Retinal pigment epithelial cell (primary cell): ENCODE measurements at regions not wholly inside any gene's neighbourhood (a gene's known extent, or its start where the extent isn't known, plus 50 kb on each side); places are given as distances from the start of the nearest gene placed in this dataset.

Experiments
- DNase-seq: peaks from one replicate; pipeline ENCODE4 v3.0.0-alpha.2; 2010; ENCODE audit warnings: low read depth
- H3K4me3 ChIP-seq: 2 replicates; pipeline ENCODE4 v1.5.1; 2011; ENCODE audit warnings: mild to moderate bottlenecking, low read length, control low read depth, moderate library complexity
- CTCF ChIP-seq: conservative IDR thresholded peaks from 2 replicates; pipeline ENCODE4 v1.5.1; 2011; ENCODE audit warnings: low read depth, low read length, control low read depth, inconsistent platforms

- H3K4me3 ChIP-seq: no peak overlapping the region
- no peak for TF ChIP-seq CTCF
These were observed 216.1 kb downstream of the QKI start for GRCh38 chr6:163630572-163630971.

GRCh38 chr6:163630096-163630495 lies 215.6 kb downstream of the QKI start:
- no peak for TF ChIP-seq CTCF
- no peak for DNase-seq
- no peak overlapping the region for H3K4me3 ChIP-seq

More at GRCh38 chr6:163630572-163630971, 216.1 kb downstream of the QKI start:
- DNase-seq: no peak
